LNCAP (cell line): ENCODE measurements at regions not wholly inside any gene's neighbourhood (a gene's known extent, or its start where the extent isn't known, plus 50 kb on each side); places are given as distances from the start of the nearest gene placed in this dataset.

ENCODE experiments used
- CTCF ChIP-seq: fragments of 450-650 bp; IDR thresholded peaks from 2 replicates; pipeline ENCODE4 v1.5.1; 2017; ENCODE audit warnings: mild to moderate bottlenecking

GRCh38 chr5:67960939-67961338 is 254.6 kb upstream of the PIK3R1 start:
- TF ChIP-seq CTCF, result no peak

GRCh38 chr5:67957374-67957773 is 258.2 kb upstream of the PIK3R1 start:
- no peak for TF ChIP-seq CTCF

- TF ChIP-seq CTCF, result no peak
These were observed 261.2 kb upstream of the PIK3R1 start for GRCh38 chr5:67954351-67954750.

- no peak for TF ChIP-seq CTCF
These were observed 273.1 kb upstream of the PIK3R1 start for GRCh38 chr5:67942421-67942820.

GRCh38 chr5:67941614-67942401 is 273.7 kb upstream of the PIK3R1 start:
- no peak for TF ChIP-seq CTCF

GRCh38 chr5:67935908-67936566 is 279.5 kb upstream of the PIK3R1 start:
- no peak for TF ChIP-seq CTCF

- TF ChIP-seq CTCF, result no peak
These were observed 280.6 kb upstream of the PIK3R1 start for GRCh38 chr5:67934976-67935375.
